Neuronal stem cell (in vitro differentiated cells): ENCODE measurements at regions not wholly inside any gene's neighbourhood (a gene's known extent, or its start where the extent isn't known, plus 50 kb on each side); places are given as distances from the start of the nearest gene placed in this dataset.

ENCODE experiments used
- DNase-seq: peaks from one replicate; pipeline ENCODE4 v3.0.0-alpha.2; 2013; ENCODE audit warnings: low spot score
- H2AFZ ChIP-seq: one replicate; pipeline ENCODE4 v1.6.1; 2013; ENCODE audit warnings: mild to moderate bottlenecking, low read length, inconsistent platforms
- H2AK5ac ChIP-seq: 2 replicates; pipeline ENCODE4 v1.6.1; 2013; ENCODE audit warnings: low read depth, mild to moderate bottlenecking, inconsistent platforms, low read length, moderate library complexity, mixed read lengths
- H2BK120ac ChIP-seq: 2 replicates; pipeline ENCODE4 v1.6.1; 2013; ENCODE audit warnings: low read depth, mild to moderate bottlenecking, inconsistent platforms, low read length, moderate library complexity, mixed read lengths
- H2BK12ac ChIP-seq: one replicate; pipeline ENCODE4 v1.6.1; 2013; ENCODE audit warnings: low read length, inconsistent platforms
- H2BK15ac ChIP-seq: 2 replicates; pipeline ENCODE4 v1.6.1; 2013; ENCODE audit warnings: mild to moderate bottlenecking, low read length, inconsistent platforms, mixed read lengths
- H2BK5ac ChIP-seq: one replicate; pipeline ENCODE4 v1.6.1; 2013; ENCODE audit warnings: inconsistent platforms, mild to moderate bottlenecking, low read length, moderate library complexity
- H3K14ac ChIP-seq: one replicate; pipeline ENCODE4 v1.6.1; 2013; ENCODE audit warnings: low read length, inconsistent platforms
- H3K18ac ChIP-seq: 2 replicates; pipeline ENCODE4 v1.6.1; 2013; ENCODE audit warnings: low read length, inconsistent platforms
- H3K23ac ChIP-seq: 2 replicates; pipeline ENCODE4 v1.6.1; 2013; ENCODE audit warnings: low read depth, mild to moderate bottlenecking, mixed read lengths, low read length, inconsistent platforms; ENCODE audit not compliant: poor library complexity
- H3K27ac ChIP-seq: replicated peaks from 3 replicates; pipeline ENCODE4 v1.5.1; 2013; ENCODE audit warnings: low read length, inconsistent platforms
- H3K27me3 ChIP-seq, 3 experiments: 2 replicates each; pipeline ENCODE4 v1.6.1; 2013; ENCODE audit warnings: low read length in 3 of 3, mild to moderate bottlenecking in 2 of 3, inconsistent platforms in 1 of 3, low read depth in 1 of 3, mixed read lengths in 1 of 3, moderate library complexity in 1 of 3; ENCODE audit not compliant: control insufficient read depth in 3 of 3, insufficient read depth in 3 of 3
- H3K36me3 ChIP-seq, 2 donors: replicated peaks in 1 of 2; 2 replicates each; pipeline ENCODE4 v1.6.1; 2013; ENCODE audit warnings: low read length in 2 of 2; ENCODE audit not compliant: control insufficient read depth in 2 of 2, insufficient read depth in 2 of 2
- H3K4ac ChIP-seq: 2 replicates; pipeline ENCODE4 v1.6.1; 2013; ENCODE audit warnings: inconsistent platforms, mild to moderate bottlenecking, low read length, moderate library complexity
- H3K4me1 ChIP-seq, 2 donors: 1 replicate in 1 of 2; 2 replicates in 1 of 2; pipeline ENCODE4 v1.6.1; 2013; ENCODE audit warnings: low read length in 2 of 2, low read depth in 1 of 2; ENCODE audit not compliant: control insufficient read depth in 2 of 2, insufficient read depth in 1 of 2
- H3K4me2 ChIP-seq: one replicate; pipeline ENCODE4 v1.6.1; 2013; ENCODE audit warnings: mild to moderate bottlenecking, low read length, inconsistent platforms; ENCODE audit not compliant: insufficient read depth, poor library complexity, severe bottlenecking
- H3K4me3 ChIP-seq, 2 donors: 2 replicates each; pipeline ENCODE4 v1.5.1; 2013; ENCODE audit warnings: low read length in 2 of 2, mild to moderate bottlenecking in 2 of 2, inconsistent platforms in 1 of 2, moderate library complexity in 1 of 2
- H3K79me1 ChIP-seq: one replicate; pipeline ENCODE4 v1.6.1; 2013; ENCODE audit warnings: low read depth, mild to moderate bottlenecking, inconsistent platforms, low read length, moderate library complexity
- H3K9ac ChIP-seq: one replicate; pipeline ENCODE4 v1.6.1; 2013; ENCODE audit warnings: mild to moderate bottlenecking, low read depth, low read length, inconsistent platforms; ENCODE audit not compliant: poor library complexity
- H3K9me3 ChIP-seq, 2 donors: replicated peaks in 1 of 2; 2 replicates each; pipeline versions ENCODE3 to v1.6.1; 2013; ENCODE audit warnings: low read length in 2 of 2, mild to moderate bottlenecking in 2 of 2, inconsistent platforms in 1 of 2, low read depth in 1 of 2, mixed read lengths in 1 of 2, moderate library complexity in 1 of 2; ENCODE audit not compliant: control insufficient read depth in 2 of 2, insufficient read depth in 1 of 2
- H4K8ac ChIP-seq: one replicate; pipeline ENCODE4 v1.6.1; 2013; ENCODE audit warnings: low read depth, mild to moderate bottlenecking, inconsistent platforms, low read length, moderate library complexity
- H4K91ac ChIP-seq: one replicate; pipeline ENCODE4 v1.6.1; 2013; ENCODE audit warnings: low read length, low read depth, mild to moderate bottlenecking, inconsistent platforms; ENCODE audit not compliant: poor library complexity
- WGBS, 2 donors: extraction: QIAGEN DNeasy Blood & Tissue Kit; methylation state at CpG; one replicate each; pipeline ENCODE4 v1.1.7; 2013; ENCODE audit warnings: missing lambda C conversion rate in 2 of 2, mixed read lengths in 1 of 2; ENCODE audit not compliant: insufficient read length in 2 of 2, insufficient replicate concordance in 1 of 2; ENCODE audit errors: extremely low coverage in 2 of 2; 5-methylcytosine and 5-hydroxymethylcytosine counted together

DNA sequence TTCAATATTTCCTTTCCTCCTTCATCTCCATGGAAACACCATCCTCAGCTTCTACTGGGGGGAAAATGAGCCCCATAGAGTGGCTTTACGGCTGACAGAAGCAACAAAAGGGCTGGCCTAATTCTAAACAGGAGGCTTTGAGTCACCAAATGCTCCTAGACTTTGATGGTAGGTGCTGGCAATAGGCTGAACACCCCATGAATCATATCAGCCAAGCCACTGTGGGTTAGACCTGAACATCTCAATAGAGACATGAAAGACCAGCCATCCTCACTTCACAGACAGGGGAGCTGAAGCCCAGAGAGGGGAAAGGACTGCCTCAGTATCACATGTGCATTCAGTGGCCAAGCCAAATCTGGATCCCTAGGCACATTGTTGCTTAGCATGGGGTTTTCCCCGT is 107.6 kb downstream of the AMER1 start:
- Histone ChIP-seq H2AK5ac (no peak overlapping the region), H3K14ac (no peak overlapping the region), H2BK15ac (no peak overlapping the region), H4K8ac (no peak overlapping the region), H2BK120ac (no peak overlapping the region), H3K4ac (no peak overlapping the region), H3K18ac (no peak overlapping the region), H2BK5ac (no peak overlapping the region), H3K9ac (no peak overlapping the region), H3K23ac (no peak overlapping the region), H3K27ac (no peak overlapping the region), H3K79me1 (no peaks in the 10 kb centered on the region), H4K91ac (no peak overlapping the region), H2BK12ac (no peak overlapping the region), H3K9me3 (no peaks in the 10 kb centered on the region), H3K36me3 (no peaks in the 10 kb centered on the region), H3K4me2 (no peak overlapping the region), H3K4me1 (no peaks in the 10 kb centered on the region), H3K4me3 (no peak overlapping the region), H3K27me3 (no peaks in the 10 kb centered on the region), H2AFZ (no peak overlapping the region)
- no peak for DNase-seq
- WGBS, 2 donors: no CpG with 5 or more reads among the region's 2 CpGs

DNA sequence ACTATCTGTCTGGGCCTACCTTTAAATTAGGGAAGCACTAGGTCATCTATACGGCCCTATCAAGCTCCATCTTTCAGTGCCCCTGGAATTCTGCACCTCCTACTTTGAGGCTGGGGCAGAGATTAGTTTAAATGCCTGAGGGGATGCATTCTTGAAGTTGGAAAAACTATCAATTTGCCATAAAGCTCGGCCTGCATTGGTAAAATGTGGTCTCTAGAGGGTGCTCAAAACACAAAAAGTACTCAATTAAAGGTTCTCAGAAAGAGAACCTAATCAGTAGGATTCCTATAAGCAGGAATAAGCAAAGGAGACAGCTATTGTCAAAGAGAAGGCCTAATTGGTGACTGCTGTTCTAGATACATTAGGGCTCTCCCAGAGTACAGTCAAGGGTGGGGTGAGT is 111.7 kb downstream of the AMER1 start:
- Histone ChIP-seq H2AK5ac (no peak overlapping the region), H3K23ac (no peak overlapping the region), H3K79me1 (no peaks in the 10 kb centered on the region), H3K36me3 (no peaks in the 10 kb centered on the region), H3K9ac (no peak overlapping the region), H3K27ac (no peak overlapping the region), H2BK12ac (no peak overlapping the region), H2AFZ (no peak overlapping the region), H3K9me3 (no peaks in the 10 kb centered on the region), H2BK120ac (no peak overlapping the region), H4K91ac (no peak overlapping the region), H3K4me1 (no peaks in the 10 kb centered on the region), H3K14ac (no peak overlapping the region), H3K18ac (no peak overlapping the region), H3K4me2 (no peak overlapping the region), H3K4me3 (no peak overlapping the region), H3K4ac (no peak overlapping the region), H3K27me3 (no peaks in the 10 kb centered on the region), H2BK15ac (no peak overlapping the region), H2BK5ac (no peak overlapping the region), H4K8ac (no peak overlapping the region)
- DNase-seq: peak; percentile 14
- no CpG with 5 or more reads among the region's 2 CpGs for WGBS, 2 donors
